IMR-90 (cell line): ENCODE measurements at regions not wholly inside any gene's neighbourhood (a gene's known extent, or its start where the extent isn't known, plus 50 kb on each side); places are given as distances from the start of the nearest gene placed in this dataset.

ENCODE experiments used
- ATAC-seq: fragments of 200-7000 bp; cut with Tn5 transposase; 2 replicates; pipeline ENCODE4 v1.9.1; 2020; ENCODE audit warnings: low read depth, mild to moderate bottlenecking, moderate library complexity
- BruUV-seq: library from RNA; stranded (reverse); fragments of 400-500 nt; replicated peaks from 2 replicates; lab custom pipeline; 2021; lab: Mats Ljungman, UMichigan
- CTCF ChIA-PET: fragments of 300-600 bp; formaldehyde crosslinking; extraction: SDS; loops from one replicate; lab custom pipeline; 2021; ENCODE audit warnings: antibody characterized with exemption; lab: Yijun Ruan, JAX
- POLR2A ChIA-PET: fragments of 300-600 bp; sonication (Branson Sonifier 250); formaldehyde crosslinking; loops from one replicate; lab custom pipeline; 2022; ENCODE audit warnings: antibody characterized with exemption; ENCODE audit not compliant: unreplicated experiment; lab: Charles Lee
- DNase-seq: peaks from one replicate; pipeline ENCODE4 v3.0.0; 2013
- H2AFZ ChIP-seq: replicated peaks from 2 replicates; pipeline ENCODE3; 2013; ENCODE audit warnings: low read length, mild to moderate bottlenecking; ENCODE audit not compliant: poor library complexity
- H2AK5ac ChIP-seq: 2 replicates; pipeline ENCODE4 v1.6.1; 2013; ENCODE audit warnings: low read depth, low read length, inconsistent platforms
- H2AK9ac ChIP-seq: replicated peaks from 2 replicates; pipeline ENCODE3; 2013; ENCODE audit warnings: mild to moderate bottlenecking, low read depth, low read length, moderate library complexity; ENCODE audit not compliant: poor library complexity
- H2BK120ac ChIP-seq: 2 replicates; pipeline ENCODE4 v1.6.1; 2013; ENCODE audit warnings: low read depth, low read length, inconsistent platforms
- H2BK15ac ChIP-seq: 3 replicates; pipeline ENCODE4 v1.6.1; 2013; ENCODE audit warnings: low read depth, low read length, inconsistent platforms
- H2BK20ac ChIP-seq: 2 replicates; pipeline ENCODE4 v1.6.1; 2013; ENCODE audit warnings: low read depth, mild to moderate bottlenecking, inconsistent platforms, low read length, moderate library complexity
- H2BK5ac ChIP-seq: 2 replicates; pipeline ENCODE4 v1.6.1; 2013; ENCODE audit warnings: mild to moderate bottlenecking, low read depth, low read length, inconsistent platforms; ENCODE audit not compliant: poor library complexity, severe bottlenecking
- H3K14ac ChIP-seq: replicated peaks from 2 replicates; pipeline ENCODE4 v1.6.1; 2013; ENCODE audit warnings: low read depth, low read length, inconsistent platforms
- H3K18ac ChIP-seq: 2 replicates; pipeline ENCODE4 v1.6.1; 2013; ENCODE audit warnings: low read depth, low read length, control low read depth
- H3K23ac ChIP-seq: 2 replicates; pipeline ENCODE4 v1.6.1; 2013; ENCODE audit warnings: low read depth, low read length, inconsistent platforms
- H3K27ac ChIP-seq: 2 replicates; pipeline ENCODE4 v1.5.1; 2013; ENCODE audit warnings: mild to moderate bottlenecking, control low read depth, low read length; ENCODE audit not compliant: insufficient read depth
- H3K27me3 ChIP-seq: 2 replicates; pipeline ENCODE4 v1.6.1; 2013; ENCODE audit warnings: low read length; ENCODE audit not compliant: control insufficient read depth, insufficient read depth
- H3K36me3 ChIP-seq: 2 replicates; pipeline ENCODE4 v1.6.1; 2013; ENCODE audit warnings: low read length, mixed read lengths; ENCODE audit not compliant: control insufficient read depth, insufficient read depth
- H3K4ac ChIP-seq: 2 replicates; pipeline ENCODE4 v1.6.1; 2013; ENCODE audit warnings: low read depth, low read length, inconsistent platforms
- H3K4me1 ChIP-seq: 2 replicates; pipeline ENCODE4 v1.6.1; 2013; ENCODE audit warnings: low read length, mixed read lengths; ENCODE audit not compliant: control insufficient read depth, insufficient read depth
- H3K4me2 ChIP-seq: 2 replicates; pipeline ENCODE4 v1.6.1; 2013; ENCODE audit warnings: low read depth, mild to moderate bottlenecking, control low read depth, low read length, moderate library complexity
- H3K4me3 ChIP-seq: 2 replicates; pipeline ENCODE4 v1.5.1; 2013; ENCODE audit warnings: low read depth, mild to moderate bottlenecking, control low read depth, low read length, moderate library complexity; ENCODE audit not compliant: insufficient read depth
- H3K56ac ChIP-seq: 2 replicates; pipeline ENCODE4 v1.6.1; 2013; ENCODE audit warnings: low read length, inconsistent platforms; ENCODE audit not compliant: insufficient read depth; ENCODE audit errors: extremely low read depth
- H3K79me1 ChIP-seq, 2 experiments: 2 replicates each; pipeline ENCODE4 v1.6.1; 2013; ENCODE audit warnings: low read length in 2 of 2, inconsistent platforms in 1 of 2, low read depth in 1 of 2
- H3K9ac ChIP-seq: 2 replicates; pipeline ENCODE4 v1.6.1; 2013; ENCODE audit warnings: low read depth, low read length, control low read depth
- H3K9me1 ChIP-seq: 2 replicates; pipeline ENCODE4 v1.6.1; 2013; ENCODE audit warnings: low read length, inconsistent platforms; ENCODE audit not compliant: insufficient read depth
- H3K9me3 ChIP-seq: 2 replicates; pipeline ENCODE4 v1.6.1; 2013; ENCODE audit warnings: low read length; ENCODE audit not compliant: control insufficient read depth, insufficient read depth
- H4K20me1 ChIP-seq: 2 replicates; pipeline ENCODE4 v1.6.1; 2013; ENCODE audit warnings: low read length, inconsistent platforms; ENCODE audit not compliant: insufficient read depth
- H4K5ac ChIP-seq: 2 replicates; pipeline ENCODE4 v1.6.1; 2013; ENCODE audit warnings: mild to moderate bottlenecking, low read depth, low read length, control low read depth
- H4K8ac ChIP-seq, 2 experiments: 2 replicates each; pipeline ENCODE4 v1.6.1; 2013; ENCODE audit warnings: low read depth in 2 of 2, low read length in 2 of 2, control low read depth in 1 of 2, inconsistent platforms in 1 of 2
- H4K91ac ChIP-seq: 2 replicates; pipeline ENCODE4 v1.6.1; 2013; ENCODE audit warnings: low read depth, low read length, inconsistent platforms; ENCODE audit not compliant: insufficient read depth
- BHLHE40 ChIP-seq: fragments of 150-350 bp; IDR thresholded peaks from 2 replicates; pipeline ENCODE4 v1.6.1; 2016; ENCODE audit warnings: mild to moderate bottlenecking, low read depth, low read length
- CEBPB ChIP-seq: IDR thresholded peaks from 2 replicates; pipeline ENCODE4 v1.6.1; 2012; ENCODE audit warnings: low read depth, low read length, improper control_type of control experiment
- CHD1 ChIP-seq: IDR thresholded peaks from 2 replicates; pipeline ENCODE4 v1.6.1; 2012; ENCODE audit warnings: low read depth, low read length, improper control_type of control experiment
- CTCF ChIP-seq: conservative IDR thresholded peaks from 2 replicates; pipeline ENCODE4 v1.5.1; 2012; ENCODE audit warnings: mild to moderate bottlenecking, low read depth, low read length, improper control_type of control experiment
- ELK1 ChIP-seq: fragments of 150-350 bp; IDR thresholded peaks from 2 replicates; pipeline ENCODE4 v1.6.1; 2016; ENCODE audit warnings: low read depth, mild to moderate bottlenecking, low read length, moderate library complexity, borderline replicate concordance
- FOS ChIP-seq: fragments of 150-350 bp; IDR thresholded peaks from 2 replicates; pipeline ENCODE4 v1.6.1; 2016; ENCODE audit warnings: low read depth, low read length
- MAFK ChIP-seq: IDR thresholded peaks from 2 replicates; pipeline ENCODE4 v1.6.1; 2012; ENCODE audit warnings: low read depth, low read length, improper control_type of control experiment
- MAZ ChIP-seq: IDR thresholded peaks from 2 replicates; pipeline ENCODE4 v1.6.1; 2012; ENCODE audit warnings: low read depth, mild to moderate bottlenecking, low read length, improper control_type of control experiment, moderate library complexity, borderline replicate concordance
- MXI1 ChIP-seq: IDR thresholded peaks from 2 replicates; pipeline ENCODE4 v1.6.1; 2012; ENCODE audit warnings: low read depth, mild to moderate bottlenecking, low read length, moderate library complexity, borderline replicate concordance
- NFE2L2 ChIP-seq: fragments of 150-350 bp; IDR thresholded peaks from 2 replicates; pipeline ENCODE4 v1.6.1; 2016; ENCODE audit warnings: low read depth, mild to moderate bottlenecking, low read length
- POLR2A ChIP-seq: IDR thresholded peaks from 2 replicates; pipeline ENCODE4 v1.6.1; 2012; ENCODE audit warnings: mild to moderate bottlenecking, low read depth, low read length
- RAD21 ChIP-seq: IDR thresholded peaks from 2 replicates; pipeline ENCODE4 v1.6.1; 2012; ENCODE audit warnings: low read length, improper control_type of control experiment
- RCOR1 ChIP-seq: IDR thresholded peaks from 2 replicates; pipeline ENCODE4 v1.6.1; 2012; ENCODE audit warnings: mild to moderate bottlenecking, low read length, improper control_type of control experiment; ENCODE audit not compliant: insufficient replicate concordance
- RFX5 ChIP-seq: IDR thresholded peaks from 2 replicates; pipeline ENCODE4 v1.8.0; 2012; ENCODE audit warnings: low read depth, mild to moderate bottlenecking, low read length, moderate library complexity
- SMC3 ChIP-seq: fragments of 150-350 bp; IDR thresholded peaks from 2 replicates; pipeline ENCODE4 v1.6.1; 2016; ENCODE audit warnings: low read depth, mild to moderate bottlenecking, antibody characterized with exemption, low read length, moderate library complexity
- USF2 ChIP-seq: fragments of 150-350 bp; IDR thresholded peaks from 2 replicates; pipeline ENCODE4 v1.6.1; 2017; ENCODE audit warnings: mild to moderate bottlenecking, antibody characterized with exemption, low read length, low read depth
- WGBS, 2 experiments: methylation state at CpG; one replicate each; pipeline versions ENCODE4 v1.1.5 to v1.1.7; 2013; ENCODE audit warnings: missing lambda C conversion rate in 2 of 2; ENCODE audit not compliant: insufficient read length in 1 of 2; ENCODE audit errors: extremely low coverage in 2 of 2; 5-methylcytosine and 5-hydroxymethylcytosine counted together
- dilution Hi-C: fragments of 300-500 bp; cut with HindIII; formaldehyde crosslinking; loops from one replicate; pipeline ENCODE4 v1.14.3; 2018; ENCODE audit warnings: low sequenced_read_pairs; ENCODE audit not compliant: unreplicated experiment
- in situ Hi-C: fragments of 300-500 bp; cut with MboI; formaldehyde crosslinking; loops from 3 replicates; pipeline ENCODE4 v1.14.3; 2019; ENCODE audit warnings: low sequenced_read_pairs, inconsistent platforms, mixed read lengths
- intact Hi-C: fragments of 100-400 bp; cut with micrococcal nuclease; formaldehyde crosslinking; loops from 2 replicates; pipeline ENCODE4 v1.10.0; 2022

GRCh38 chr13:111920306-111920931 lies 146.5 kb upstream of the SOX1 start:
- Histone ChIP-seq H3K4me1 (no peaks in the 10 kb centered on the region), H4K91ac (no peak overlapping the region), H3K14ac (no peak overlapping the region), H3K9me3 (peaks cover 60% of the 10 kb centered on the region), H3K27ac (no peak overlapping the region), H3K27me3 (no peaks in the 10 kb centered on the region), H4K8ac (no peak overlapping the region), H2BK15ac (no peak overlapping the region), H3K23ac (no peak overlapping the region), H3K9ac (no peak overlapping the region), H3K36me3 (no peaks in the 10 kb centered on the region), H4K20me1 (no peaks in the 10 kb centered on the region), H3K4me3 (no peak overlapping the region), H2AK5ac (no peak overlapping the region), H2AK9ac (no peak overlapping the region), H3K4ac (no peak overlapping the region), H3K4me2 (no peak overlapping the region), H3K79me1 (no peaks in the 10 kb centered on the region), H2BK20ac (no peak overlapping the region), H2BK5ac (no peak overlapping the region), H2AFZ (no peak overlapping the region), H3K18ac (no peak overlapping the region), H3K56ac (no peak overlapping the region), H4K5ac (no peak overlapping the region), H3K9me1 (no peaks in the 10 kb centered on the region), H2BK120ac (no peak overlapping the region)
- ChIA-PET POLR2A (no interaction called here), CTCF (no interaction called here)
- DNase-seq (no peak), ATAC-seq (no peak)
- in situ Hi-C loops (no loop called here), intact Hi-C loops (no loop called here), dilution Hi-C loops (no loop called here)
- WGBS, 2 experiments, result 76% methylated on average over 15 of the region's 21 CpGs; no CpG with 5 or more reads in 1 of the 2 experiments
- TF ChIP-seq BHLHE40 (no peak), MAZ (no peak), CEBPB (no peak), USF2 (no peak), POLR2A (no peak), RFX5 (no peak), ELK1 (no peak), SMC3 (no peak), NFE2L2 (no peak), FOS (no peak), CTCF (no peak), RCOR1 (no peak), RAD21 (no peak), CHD1 (no peak), MXI1 (no peak), MAFK (no peak)
- no TSS peak for BruUV-seq
